ENCODE measurements at regions not wholly inside any gene's neighbourhood (a gene's known extent, or its start where the extent isn't known, plus 50 kb on each side); places are given as distances from the start of the nearest gene placed in this dataset.
A peak's percentile ranks its signal among the peaks of the same experiment; 100 is the strongest.

DNA sequence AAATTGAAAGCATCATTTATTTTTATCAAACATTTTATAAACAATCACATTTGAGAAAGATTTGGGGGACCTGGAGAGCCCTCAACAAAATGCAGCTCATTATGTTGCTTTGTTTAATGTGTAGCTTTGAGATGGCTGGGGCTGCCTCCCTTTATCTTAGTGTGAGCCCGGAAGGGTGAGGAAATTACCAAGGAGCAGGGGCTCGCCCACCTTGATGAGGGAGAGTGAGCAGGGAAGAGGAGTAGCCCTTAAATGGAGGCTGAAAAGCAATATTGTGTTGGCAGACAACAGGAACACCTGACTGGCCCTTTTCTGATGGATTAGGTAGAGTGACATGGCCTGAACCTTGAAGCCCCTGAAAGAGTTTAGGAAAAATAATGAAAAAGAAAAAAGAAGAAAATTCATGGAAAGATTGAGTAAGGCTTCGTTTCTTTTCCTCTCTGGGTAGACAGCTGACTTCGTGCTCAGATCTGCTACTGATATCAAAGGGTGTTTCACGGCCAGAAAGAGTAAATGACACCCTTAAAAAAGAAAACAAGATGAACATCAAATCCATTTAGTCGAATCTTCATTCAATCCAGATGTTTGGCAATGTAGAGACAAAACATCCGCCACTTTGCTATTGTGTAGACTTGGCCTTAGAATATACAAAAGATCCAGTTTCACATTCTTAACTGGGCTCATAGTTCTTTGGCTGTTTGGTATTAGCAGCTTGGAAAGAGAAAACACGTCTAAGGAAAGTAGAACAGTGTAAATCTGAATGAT lies 206.5 kb upstream of the TCF4 start:
- no peak for DNase-seq (ENCODE audit: low read depth)

DNA sequence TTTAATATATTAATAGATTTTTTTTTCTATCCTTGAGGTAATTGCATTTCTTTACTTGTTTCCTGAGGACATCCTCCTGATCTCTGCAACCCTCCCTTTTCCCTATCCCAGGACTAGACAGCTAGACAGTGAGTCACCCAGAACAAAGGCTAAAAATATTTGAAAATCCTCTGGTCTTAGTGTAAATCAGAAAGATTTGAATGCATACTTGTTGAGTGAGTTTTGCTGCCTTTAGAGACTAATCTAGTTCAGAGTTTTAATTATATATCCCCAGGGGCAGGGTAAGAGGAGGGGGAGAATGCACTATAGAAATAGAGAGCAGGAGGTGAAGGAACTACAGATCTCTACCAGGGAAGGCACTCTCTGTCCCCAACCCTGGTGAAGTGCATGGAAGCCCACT lies 202.3 kb upstream of the TCF4 start:
- in situ Hi-C loops (cut with HindIII; ENCODE audit: low pct_unique_long_range_greater_than_20kb, low sequenced_read_pairs), result no loop called here
- peak; percentile 26 for DNase-seq (ENCODE audit: low read depth)

More for the DNA sequence above, 206.5 kb upstream of the TCF4 start:
- in situ Hi-C loops (cut with HindIII; ENCODE audit: low pct_unique_long_range_greater_than_20kb, low sequenced_read_pairs), result no loop called here

DNA sequence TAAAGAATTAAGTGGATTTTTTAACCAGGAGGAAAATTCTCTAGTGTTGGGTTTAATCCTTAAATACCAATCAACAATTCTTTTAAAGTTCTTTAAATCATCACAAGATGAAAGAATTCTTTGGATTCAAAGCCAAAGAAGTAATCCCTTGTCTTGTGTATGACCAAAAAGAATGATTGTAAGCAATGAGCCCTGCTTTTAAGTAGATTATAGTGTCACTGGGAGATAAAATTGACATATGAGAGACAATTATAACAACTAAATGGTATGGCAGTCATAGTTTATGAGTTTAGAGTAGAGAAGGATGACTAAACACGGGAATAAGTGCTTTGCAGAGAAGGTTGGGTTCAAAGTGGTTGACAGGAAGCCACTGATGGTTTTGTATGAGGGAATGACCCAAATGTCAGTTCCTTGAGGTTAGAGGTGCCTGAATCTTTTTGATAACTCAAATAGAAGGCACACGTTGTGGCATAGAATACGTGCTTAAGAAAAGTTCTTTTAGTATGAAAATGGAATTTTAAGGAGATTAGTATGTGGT lies 199.6 kb upstream of the TCF4 start:
- no peak for DNase-seq (ENCODE audit: low read depth)
- in situ Hi-C loops (cut with HindIII; ENCODE audit: low pct_unique_long_range_greater_than_20kb, low sequenced_read_pairs), result no loop called here

DNA sequence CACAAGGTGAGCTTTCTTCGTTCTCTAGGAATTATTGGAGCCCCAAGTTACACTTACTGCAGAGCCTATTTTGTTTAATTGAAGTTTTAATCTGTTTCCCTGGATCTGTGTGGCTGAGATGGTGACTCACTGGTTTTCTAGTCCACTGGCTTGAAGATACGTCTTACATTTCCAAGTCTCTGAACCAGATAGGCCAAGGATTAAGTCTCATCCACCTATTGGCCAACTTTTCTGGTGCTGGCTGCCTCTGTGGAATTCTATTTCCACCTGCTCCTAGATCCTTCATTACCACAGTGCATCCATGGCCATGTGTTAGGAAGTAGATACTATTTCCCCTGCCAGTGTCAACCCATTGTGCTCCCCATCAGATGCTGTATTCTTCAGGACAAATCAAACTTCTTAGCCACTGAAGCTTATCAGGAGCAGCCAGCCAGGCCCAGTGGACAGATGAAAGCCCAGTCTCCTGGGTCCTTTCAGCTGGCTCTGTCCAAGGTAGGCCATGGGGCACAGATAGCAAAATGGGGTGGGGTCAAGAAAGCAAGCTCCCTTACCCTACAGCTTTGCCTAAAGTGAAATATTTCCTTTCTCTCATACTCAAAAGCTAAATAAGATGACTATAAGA lies 198.8 kb upstream of the TCF4 start:
- in situ Hi-C loops (cut with HindIII; ENCODE audit: low pct_unique_long_range_greater_than_20kb, low sequenced_read_pairs), result no loop called here
- peak; percentile 64 for DNase-seq (ENCODE audit: low read depth)

DNA sequence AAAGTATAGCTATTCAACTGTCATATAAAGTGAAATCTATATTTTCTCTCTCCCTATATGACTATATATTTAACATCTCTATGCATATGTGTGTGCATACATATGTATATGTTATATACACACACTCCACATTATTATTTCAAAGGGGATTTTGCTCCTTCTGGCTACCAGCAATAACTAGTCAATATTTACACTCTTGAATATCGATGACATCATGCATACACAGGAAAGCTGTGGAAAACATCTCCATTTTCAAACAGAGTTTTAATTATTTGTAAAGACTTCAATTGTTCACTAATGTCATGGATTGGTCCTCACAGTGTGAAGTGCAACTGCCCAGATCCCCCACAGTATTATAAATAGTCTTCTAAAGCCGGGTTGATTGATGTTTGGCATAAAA lies 195.9 kb upstream of the TCF4 start:
- in situ Hi-C loops (cut with HindIII; ENCODE audit: low pct_unique_long_range_greater_than_20kb, low sequenced_read_pairs), result no loop called here

DNA sequence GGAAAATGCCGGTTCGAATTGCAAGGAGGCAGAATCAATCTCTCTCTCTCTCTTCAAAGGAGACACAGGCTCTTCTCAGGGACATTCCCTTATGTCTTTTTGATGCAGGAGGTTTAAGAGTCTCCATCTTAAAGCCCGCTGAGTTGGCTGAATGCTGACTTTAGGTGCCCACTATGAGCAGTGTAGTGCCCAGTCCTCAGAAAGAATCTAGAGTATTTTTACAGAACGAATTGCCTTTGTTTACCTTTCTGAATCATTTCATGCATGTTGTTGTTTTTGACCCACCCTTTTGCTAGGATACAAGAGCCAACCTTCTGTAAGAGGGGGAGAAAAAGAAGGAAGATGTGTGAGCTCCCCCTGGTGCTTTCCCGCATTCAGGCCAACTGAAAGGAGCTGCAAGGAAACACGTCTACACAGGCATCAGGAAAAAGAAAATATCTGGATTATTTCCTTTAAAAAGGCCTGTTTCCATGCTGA lies 193.5 kb upstream of the TCF4 start:
- in situ Hi-C loops (cut with HindIII; ENCODE audit: low pct_unique_long_range_greater_than_20kb, low sequenced_read_pairs), result no loop called here
- DNase-seq (ENCODE audit: low read depth), result peak; percentile 12

More for the DNA sequence above, 195.9 kb upstream of the TCF4 start:
- no peak for DNase-seq (ENCODE audit: low read depth)

DNA sequence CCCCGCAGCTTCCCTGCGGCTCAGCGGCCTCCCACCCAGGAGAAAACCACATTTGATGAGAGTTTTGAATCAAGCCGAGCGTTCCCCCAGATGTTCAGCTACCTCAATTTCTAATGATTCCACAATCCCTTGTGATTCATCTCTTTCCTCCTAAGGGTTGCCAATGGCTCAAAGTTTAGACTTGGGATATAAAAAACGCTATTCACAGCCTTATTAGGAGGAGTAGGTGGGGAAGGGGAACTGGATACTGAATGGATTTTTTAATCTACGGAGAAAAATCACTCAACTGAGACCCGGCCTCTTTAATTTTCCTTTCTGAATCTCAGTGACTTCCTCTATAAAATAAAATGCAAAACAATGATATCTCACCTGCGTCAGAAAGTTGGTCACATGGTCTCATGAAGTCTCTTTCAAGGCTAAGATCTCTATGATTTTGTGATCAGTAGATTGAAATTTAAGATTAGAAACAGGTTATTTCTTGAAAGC lies 192.6 kb upstream of the TCF4 start:
- no peak for DNase-seq (ENCODE audit: low read depth)
- in situ Hi-C loops (cut with HindIII; ENCODE audit: low pct_unique_long_range_greater_than_20kb, low sequenced_read_pairs), result no loop called here

DNA sequence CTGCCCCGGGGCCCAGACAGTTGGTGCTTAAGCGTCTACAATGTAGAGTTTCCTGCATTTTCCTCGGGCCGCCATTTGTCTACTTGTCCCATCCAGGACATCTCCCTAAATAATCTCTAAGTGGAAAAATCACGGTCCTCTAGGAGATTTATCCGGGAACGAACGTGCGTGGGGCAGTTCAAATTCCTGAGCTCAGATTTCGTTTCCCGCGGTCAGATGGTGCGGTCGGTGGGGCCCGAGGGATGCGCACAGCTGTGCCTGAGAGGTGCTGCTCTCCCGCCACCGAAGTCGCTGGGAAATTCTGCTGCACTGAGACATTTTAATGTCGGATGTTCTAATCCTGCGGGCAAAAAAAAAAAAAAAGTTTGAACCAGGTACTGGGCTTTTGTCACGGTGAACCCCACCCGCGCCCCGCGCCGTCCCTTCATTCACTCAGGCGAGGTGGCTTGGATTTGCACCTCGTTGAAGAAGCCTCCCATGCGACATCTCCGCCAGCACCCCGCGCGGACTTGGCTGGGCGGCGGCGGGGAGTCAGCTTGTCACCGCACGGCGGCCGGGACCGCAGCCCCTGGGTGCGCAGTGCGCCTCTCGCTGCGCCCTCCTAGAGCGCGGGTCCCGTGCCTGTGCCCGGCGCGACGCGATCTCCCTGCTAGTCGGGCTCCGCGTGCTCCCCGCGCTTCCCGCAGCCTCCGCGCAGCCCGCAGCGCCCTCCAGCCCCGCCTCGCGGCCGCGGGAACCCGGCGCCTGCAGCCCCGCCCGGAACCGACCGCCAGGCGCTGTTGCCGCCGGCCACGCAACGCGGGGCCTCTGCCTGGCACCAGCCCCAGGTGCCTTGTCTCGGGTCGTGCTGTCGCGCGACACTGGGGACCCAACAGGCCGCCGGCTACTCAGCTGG lies 191.9 kb upstream of the TCF4 start:
- in situ Hi-C loops (cut with HindIII; ENCODE audit: low pct_unique_long_range_greater_than_20kb, low sequenced_read_pairs), result no loop called here
- DNase-seq (ENCODE audit: low read depth), result no peak

DNA sequence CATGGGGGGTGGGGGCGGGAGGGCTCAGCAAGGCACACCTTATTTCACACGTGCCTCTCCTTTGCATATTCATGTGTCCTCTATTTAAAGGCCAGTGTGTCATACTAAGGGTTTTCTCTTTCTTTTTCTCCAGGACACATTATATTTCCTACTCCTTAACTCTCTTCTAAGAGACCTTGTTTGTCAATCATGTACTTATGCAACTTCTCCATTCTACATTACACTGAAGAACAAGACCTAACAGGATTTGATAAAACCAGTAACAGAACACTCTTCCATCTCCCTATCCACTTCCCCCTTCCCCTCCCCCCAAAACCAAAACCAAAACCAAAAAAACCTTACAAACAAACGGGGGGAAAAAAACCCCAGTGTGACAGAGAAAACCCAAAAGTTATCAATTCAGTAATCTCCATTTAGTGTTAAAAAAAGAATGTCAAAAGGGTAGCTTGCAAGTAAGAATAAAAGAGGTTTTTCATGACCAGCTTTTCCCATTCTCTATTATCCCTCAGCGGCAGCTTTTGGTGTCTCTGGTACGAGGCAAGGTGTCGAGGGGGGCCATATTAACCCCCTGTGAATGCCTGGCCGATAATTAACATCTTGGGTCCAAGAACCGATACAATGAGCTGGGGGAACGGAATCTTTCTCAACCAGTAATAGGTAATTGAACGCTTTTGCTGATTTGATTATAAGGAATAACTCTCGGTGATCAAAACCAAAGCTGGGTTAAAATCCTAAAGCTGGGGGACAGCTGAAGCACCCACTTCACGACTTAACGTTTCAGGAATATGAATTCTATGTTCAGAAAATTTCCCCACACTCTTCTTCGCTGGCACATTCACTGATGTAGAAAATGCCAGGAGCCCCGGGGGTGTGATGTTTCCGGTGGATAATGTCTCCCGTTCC lies 191.0 kb upstream of the TCF4 start:
- in situ Hi-C loops (cut with HindIII; ENCODE audit: low pct_unique_long_range_greater_than_20kb, low sequenced_read_pairs), result no loop called here
- DNase-seq (ENCODE audit: low read depth), result no peak

DNA sequence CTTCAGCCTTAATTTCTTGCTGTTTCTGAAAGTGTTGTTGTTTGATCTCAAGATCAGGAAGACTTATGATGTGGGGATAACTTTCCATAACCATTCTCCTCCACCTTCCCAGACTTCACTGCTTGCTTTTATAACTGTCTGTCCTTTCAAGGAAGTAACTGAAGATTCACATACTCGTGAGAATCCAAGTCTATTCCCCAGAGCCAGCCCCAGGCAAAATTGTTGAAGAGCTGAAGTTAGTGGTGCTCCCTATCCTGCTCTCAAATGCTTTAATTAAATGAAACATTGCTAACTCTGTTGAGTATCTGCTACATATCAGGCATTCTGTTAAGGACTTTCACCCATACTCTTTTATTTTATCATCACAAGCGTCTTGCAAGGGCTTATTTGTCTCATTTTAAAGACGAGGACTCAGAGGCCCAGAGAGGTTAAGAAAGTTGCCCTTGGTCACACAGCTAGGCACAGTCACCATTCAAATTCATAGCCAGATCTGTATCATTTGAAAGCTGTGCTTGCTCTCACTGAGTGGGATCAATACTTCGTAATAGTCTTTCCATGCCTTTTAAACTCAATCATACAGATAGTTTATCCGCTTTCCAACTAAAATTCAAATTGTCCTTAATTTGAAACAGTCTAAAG lies 189.8 kb upstream of the TCF4 start:
- no peak for DNase-seq (ENCODE audit: low read depth)
- in situ Hi-C loops (cut with HindIII; ENCODE audit: low pct_unique_long_range_greater_than_20kb, low sequenced_read_pairs), result no loop called here

DNA sequence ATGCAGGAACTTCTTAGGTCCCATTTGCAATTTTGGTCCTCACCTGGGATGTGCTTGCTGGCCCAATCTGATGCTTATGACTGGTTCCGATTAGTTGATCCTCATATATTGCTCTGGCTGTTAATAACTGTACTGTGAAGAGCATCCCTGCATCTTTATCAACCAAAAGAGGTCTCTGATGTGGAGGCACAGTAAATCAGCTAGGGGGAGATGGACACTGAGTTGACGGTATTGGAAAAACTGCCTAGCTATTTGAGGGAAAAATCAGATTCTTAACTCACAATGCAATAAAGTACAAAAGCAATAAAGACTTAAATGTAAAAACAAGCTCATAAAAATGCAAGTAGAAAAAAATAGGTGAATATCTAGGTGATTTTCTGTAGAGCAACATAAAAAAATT lies 188.0 kb upstream of the TCF4 start:
- no peak for DNase-seq (ENCODE audit: low read depth)
- in situ Hi-C loops (cut with HindIII; ENCODE audit: low pct_unique_long_range_greater_than_20kb, low sequenced_read_pairs), result no loop called here

DNA sequence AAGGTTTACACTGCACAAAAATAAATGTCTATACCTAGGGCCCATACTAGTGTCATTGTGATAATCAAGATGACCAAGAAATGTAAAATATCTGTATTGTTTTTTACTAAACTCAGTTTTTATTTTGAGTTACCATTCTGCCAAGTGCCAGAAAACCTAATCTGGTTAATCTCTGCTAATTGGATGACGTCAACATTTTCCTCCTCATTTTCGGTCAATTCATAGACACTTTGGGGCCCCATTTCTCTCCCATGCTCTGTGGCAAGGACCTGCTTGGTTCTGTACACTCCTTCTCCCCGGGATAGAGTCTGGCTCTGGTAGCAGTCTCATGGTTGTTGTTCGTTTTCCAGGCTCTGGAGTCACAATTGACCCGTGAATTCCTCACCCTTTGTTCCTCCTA lies 186.5 kb upstream of the TCF4 start:
- DNase-seq (ENCODE audit: low read depth), result no peak
- in situ Hi-C loops (cut with HindIII; ENCODE audit: low pct_unique_long_range_greater_than_20kb, low sequenced_read_pairs), result no loop called here

DNA sequence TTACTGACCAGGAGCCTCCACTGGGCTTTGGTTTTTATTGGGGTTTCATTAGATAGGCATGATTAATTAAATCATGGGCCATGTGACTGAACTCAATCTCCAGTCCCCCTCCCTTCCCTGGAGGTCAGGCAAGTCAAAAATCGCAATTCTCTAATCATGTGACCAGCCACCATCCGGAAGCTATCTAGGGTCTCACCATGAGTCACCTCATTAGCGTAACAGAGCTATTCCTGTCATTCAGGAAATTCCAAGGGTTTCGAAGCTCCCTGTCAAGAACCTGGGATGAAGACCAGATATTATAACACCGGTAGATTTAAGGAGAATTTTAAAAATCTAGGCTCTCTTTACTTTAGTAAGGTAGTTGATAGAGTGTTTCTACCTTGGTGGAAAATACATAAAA lies 180.3 kb upstream of the TCF4 start:
- no peak for DNase-seq (ENCODE audit: low read depth)
- in situ Hi-C loops (cut with HindIII; ENCODE audit: low pct_unique_long_range_greater_than_20kb, low sequenced_read_pairs), result no loop called here

DNA sequence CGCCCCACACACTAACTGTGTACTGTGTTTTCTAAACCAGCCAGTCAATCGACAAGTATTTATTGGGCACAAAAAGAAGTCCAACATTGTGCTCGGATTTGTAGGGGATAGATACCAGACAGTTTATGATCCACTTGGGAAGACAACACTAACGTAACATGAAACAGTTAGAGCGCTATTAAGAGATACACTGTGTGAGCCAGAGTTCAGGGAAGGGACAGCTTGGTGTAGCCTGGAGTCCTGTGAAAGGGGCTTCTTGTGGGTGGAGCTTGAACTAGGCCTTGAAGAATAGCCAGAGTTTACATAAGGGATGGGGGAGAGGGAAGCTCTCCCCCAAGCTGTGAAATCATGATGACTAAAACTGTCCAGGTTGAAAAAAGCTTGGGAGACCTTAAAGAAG lies 176.4 kb upstream of the TCF4 start:
- DNase-seq (ENCODE audit: low read depth), result no peak
- in situ Hi-C loops (cut with HindIII; ENCODE audit: low pct_unique_long_range_greater_than_20kb, low sequenced_read_pairs), result no loop called here

DNA sequence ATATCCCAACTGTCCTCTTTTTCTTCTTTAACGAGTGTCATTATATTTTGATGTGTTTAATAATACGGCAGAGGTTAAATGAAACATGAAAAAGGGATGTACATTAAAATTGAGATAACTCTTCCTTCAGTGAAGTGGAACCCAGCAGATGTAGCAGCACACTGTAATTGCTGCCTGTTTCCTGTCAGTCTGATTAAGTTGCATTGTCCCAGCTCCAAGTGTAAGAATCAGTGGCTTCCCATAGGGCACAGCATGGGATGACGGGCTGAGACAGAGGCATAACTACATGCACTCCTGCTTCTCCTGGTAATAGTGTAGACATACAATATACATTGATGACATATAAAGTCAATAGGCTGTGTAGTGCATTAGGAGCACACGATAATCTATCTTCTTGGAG lies 175.8 kb upstream of the TCF4 start:
- DNase-seq (ENCODE audit: low read depth), result no peak
- in situ Hi-C loops (cut with HindIII; ENCODE audit: low pct_unique_long_range_greater_than_20kb, low sequenced_read_pairs), result no loop called here

DNA sequence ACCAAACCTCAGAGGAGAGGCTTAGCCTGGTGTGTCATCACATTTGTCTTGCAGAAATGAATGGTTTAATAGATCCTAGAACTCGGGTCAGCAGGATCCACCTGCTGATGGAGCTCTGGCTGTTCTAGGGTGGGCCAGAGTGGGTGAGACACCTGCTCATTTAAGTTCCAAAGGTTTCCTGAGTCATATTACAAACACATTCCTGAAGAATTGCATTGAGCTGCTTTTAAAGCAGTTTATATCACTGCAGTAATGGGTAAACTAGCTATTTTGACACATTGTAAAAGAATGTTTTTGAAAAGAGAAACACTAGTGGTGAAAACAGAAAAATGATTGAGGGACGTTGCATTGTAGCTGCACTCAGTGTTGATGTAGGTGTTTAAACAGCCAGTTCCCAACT lies 175.3 kb upstream of the TCF4 start:
- DNase-seq (ENCODE audit: low read depth), result peak; percentile 56
- in situ Hi-C loops (cut with HindIII; ENCODE audit: low pct_unique_long_range_greater_than_20kb, low sequenced_read_pairs), result no loop called here

DNA sequence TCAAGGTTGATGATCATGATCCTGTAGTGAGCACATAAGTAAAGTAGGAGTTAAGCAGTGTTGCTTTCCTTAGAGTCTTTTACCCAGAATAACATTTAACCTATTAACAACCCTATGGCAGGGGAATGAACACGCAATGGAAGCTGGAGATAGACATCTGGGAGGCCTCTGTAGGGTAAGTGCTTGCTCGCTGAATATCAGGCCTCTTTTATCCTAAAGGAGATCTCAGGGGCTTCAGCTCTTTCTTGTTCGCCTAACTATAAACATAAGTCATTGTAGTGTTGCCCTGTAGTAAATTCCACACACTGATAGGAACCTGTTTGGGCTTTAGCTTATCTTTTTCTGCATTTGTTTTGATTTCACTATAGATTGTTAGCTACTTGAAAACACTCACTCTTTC lies 174.4 kb upstream of the TCF4 start:
- DNase-seq (ENCODE audit: low read depth), result no peak
- in situ Hi-C loops (cut with HindIII; ENCODE audit: low pct_unique_long_range_greater_than_20kb, low sequenced_read_pairs), result no loop called here
